H1 (cell line): ENCODE measurements at regions not wholly inside any gene's neighbourhood (a gene's known extent, or its start where the extent isn't known, plus 50 kb on each side); places are given as distances from the start of the nearest gene placed in this dataset.

ENCODE experiments used
- ASH2L ChIP-seq: fragments of 200-600, 300-600 bp; sonication (generic); IDR thresholded peaks from one replicate; pipeline ENCODE4 v1.7.1; 2017; ENCODE audit warnings: low read length
- SP2 ChIP-seq: IDR thresholded peaks from 2 replicates; pipeline ENCODE4 v1.6.1; 2012; ENCODE audit warnings: mild to moderate bottlenecking, low read length, inconsistent platforms
- USF2 ChIP-seq: IDR thresholded peaks from 2 replicates; pipeline ENCODE4 v1.6.1; 2011; ENCODE audit warnings: low read length, improper control_type of control experiment

- TF ChIP-seq USF2 (no peak), SP2 (no peak), ASH2L (no peak)
Measured at GRCh38 chr2:221225752-221226151, 346.4 kb downstream of the EPHA4 start (continued).
